ENCODE measurements at regions not wholly inside any gene's neighbourhood (a gene's known extent, or its start where the extent isn't known, plus 50 kb on each side); places are given as distances from the start of the nearest gene placed in this dataset.

DNA sequence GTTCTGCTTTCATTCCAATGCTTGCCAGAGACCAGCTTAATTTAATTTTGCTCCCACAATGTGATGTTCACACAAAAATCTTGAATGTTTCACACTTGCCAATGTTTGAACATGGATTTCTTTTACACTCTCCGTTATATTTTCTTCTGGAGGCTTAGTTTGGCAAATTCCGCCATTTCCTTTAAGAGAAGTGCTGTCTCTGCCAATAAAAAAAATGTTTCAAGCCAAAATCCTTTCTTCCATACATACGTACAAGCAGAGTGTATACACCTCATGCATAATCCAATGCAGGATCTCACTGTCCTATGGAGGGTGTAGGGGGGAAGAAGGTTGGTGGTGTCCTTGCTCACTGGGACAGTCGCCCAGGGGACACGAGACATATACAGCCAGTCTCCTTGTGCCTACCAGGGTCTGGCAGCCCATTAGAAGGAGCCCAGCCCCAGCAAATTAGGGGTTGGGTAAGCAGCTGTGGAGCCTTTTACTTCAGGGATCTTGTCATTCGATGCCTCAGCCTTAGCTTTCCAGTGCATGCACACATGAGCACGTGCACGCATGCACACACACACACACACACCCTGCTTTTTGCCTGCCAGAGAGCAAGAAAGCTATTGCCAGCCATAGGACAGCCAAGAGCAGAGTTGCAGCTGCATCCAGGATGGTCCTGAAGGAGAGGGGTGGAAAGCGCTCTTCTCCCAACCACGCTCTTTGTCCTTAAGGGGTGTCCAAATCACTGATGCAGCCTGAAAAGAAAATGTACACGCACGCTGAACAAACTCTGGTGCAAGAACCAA is 208.3 kb downstream of the FOXO1 start:
- Mint-ChIP-seq H3K27ac (no peak overlapping the region), H3K9me3 (peaks cover 2% of the 10 kb centered on the region), H3K4me3 (no peak overlapping the region), H3K4me1 (peaks cover 2% of the 10 kb centered on the region), H3K27me3 (no peaks in the 10 kb centered on the region), H3K36me3 (ENCODE audit: low read depth) (no peaks in the 10 kb centered on the region)
- no peak for DNase-seq
- POLR2A ChIA-PET, result interaction anchor here (0.5 kb wide), 1 partner anchor 10 kb away, joined by 3 read pairs; no protein-coding TSS in a partner anchor
- CTCF ChIA-PET, result interaction anchor here (1.0 to 1.4 kb wide), 4 partner anchors 9 to 185 kb away, joined by 3 to 4 read pairs (median 3); no protein-coding TSS in a partner anchor

DNA sequence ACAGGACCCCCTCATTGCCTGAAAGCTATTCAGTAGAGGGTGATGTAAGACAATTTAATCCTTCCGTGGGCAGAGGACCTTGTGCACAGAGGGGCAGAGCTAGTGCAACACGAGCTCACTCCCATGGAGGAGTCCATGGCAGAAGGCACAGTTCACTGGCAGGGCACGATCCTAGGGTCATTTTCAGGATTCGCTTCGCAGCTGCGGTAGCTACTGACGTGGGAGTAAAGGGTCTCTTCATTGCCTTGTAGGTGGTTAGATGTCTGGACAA is 207.8 kb downstream of the FOXO1 start:
- Mint-ChIP-seq H3K27ac (no peak overlapping the region), H3K9me3 (no peaks in the 10 kb centered on the region), H3K27me3 (no peaks in the 10 kb centered on the region), H3K4me3 (no peak overlapping the region), H3K4me1 (no peaks in the 10 kb centered on the region), H3K36me3 (ENCODE audit: low read depth) (no peaks in the 10 kb centered on the region)
- POLR2A ChIA-PET, result no interaction called here
- DNase-seq, result no peak
- CTCF ChIA-PET, result interaction anchor here (1.0 to 1.4 kb wide), 2 partner anchors 17 to 186 kb away, joined by 3 to 4 read pairs; no protein-coding TSS in a partner anchor

DNA sequence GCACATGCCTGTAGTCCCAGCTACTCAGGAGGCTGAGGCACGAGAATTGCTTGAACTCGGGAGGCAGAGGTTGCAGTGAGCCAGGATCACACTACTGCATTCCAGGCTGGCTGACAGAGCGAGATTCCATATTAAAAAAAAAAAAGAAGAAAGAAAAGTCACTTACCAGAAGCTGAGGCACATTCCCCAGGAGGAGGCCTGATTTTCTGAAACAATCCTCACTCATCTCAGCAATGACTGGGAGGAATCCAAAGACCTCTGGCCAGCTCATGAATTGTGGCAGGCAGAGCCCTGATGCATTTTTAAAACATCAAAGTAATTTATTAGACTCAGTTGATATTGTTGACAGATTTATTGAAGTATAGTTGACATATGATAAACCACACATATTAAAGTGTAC is 206.3 kb downstream of the FOXO1 start:
- no peaks in the 10 kb centered on the region for H3K4me1 Mint-ChIP-seq
- H3K27me3 Mint-ChIP-seq, result no peaks in the 10 kb centered on the region
- POLR2A ChIA-PET, result interaction anchor here (0.7 kb wide), 1 partner anchor 225 kb away, joined by 3 read pairs; no protein-coding TSS in a partner anchor
- no peak overlapping the region for H3K4me3 Mint-ChIP-seq
- no peaks in the 10 kb centered on the region for H3K9me3 Mint-ChIP-seq
- CTCF ChIA-PET, result interaction anchor here (1.3 to 1.7 kb wide), 2 partner anchors 11 to 54 kb away, joined by 4 read pairs; no protein-coding TSS in a partner anchor
- DNase-seq, result no peak
- H3K27ac Mint-ChIP-seq, result no peak overlapping the region
- no peaks in the 10 kb centered on the region for H3K36me3 Mint-ChIP-seq (ENCODE audit: low read depth)

- Mint-ChIP-seq H3K4me3 (no peak overlapping the region), H3K27ac (no peak overlapping the region), H3K36me3 (ENCODE audit: low read depth) (peaks cover 2% of the 10 kb centered on the region), H3K27me3 (no peaks in the 10 kb centered on the region), H3K9me3 (peaks cover 3% of the 10 kb centered on the region), H3K4me1 (no peaks in the 10 kb centered on the region)
- CTCF ChIA-PET, result interaction anchor here (1.9 kb wide), 1 partner anchor 11 kb away, joined by 5 read pairs; no protein-coding TSS in a partner anchor
- no peak for DNase-seq
- POLR2A ChIA-PET, result no interaction called here
Measured at GRCh38 chr13:40464337-40465014, 202.0 kb downstream of the FOXO1 start.

DNA sequence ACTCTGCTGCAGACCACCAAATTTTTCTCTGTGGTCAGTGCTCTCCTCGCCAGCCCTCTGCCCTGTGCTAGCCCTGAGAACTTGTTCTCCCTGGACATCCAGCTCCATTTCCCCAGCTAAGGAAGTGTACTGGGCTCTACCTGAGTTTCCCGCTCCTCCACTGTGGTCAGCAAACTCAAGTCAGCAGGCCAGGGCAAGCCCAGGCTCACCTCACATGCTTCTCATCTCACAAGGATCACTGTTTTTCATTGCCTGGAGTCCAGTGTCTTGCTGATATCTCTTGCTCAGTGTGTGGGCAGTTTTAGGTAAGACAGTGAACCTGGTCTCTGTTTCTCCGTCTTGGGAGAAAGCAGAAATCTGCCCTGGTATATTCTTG is 201.4 kb downstream of the FOXO1 start:
- no peaks in the 10 kb centered on the region for H3K27me3 Mint-ChIP-seq
- peaks cover 3% of the 10 kb centered on the region for H3K9me3 Mint-ChIP-seq
- no peaks in the 10 kb centered on the region for H3K4me1 Mint-ChIP-seq
- POLR2A ChIA-PET, result no interaction called here
- no peak overlapping the region for H3K27ac Mint-ChIP-seq
- no peak overlapping the region for H3K4me3 Mint-ChIP-seq
- DNase-seq, result no peak
- CTCF ChIA-PET, result interaction anchor here (1.9 kb wide), 1 partner anchor 11 kb away, joined by 5 read pairs; no protein-coding TSS in a partner anchor
- peaks cover 2% of the 10 kb centered on the region for H3K36me3 Mint-ChIP-seq (ENCODE audit: low read depth)

GRCh38 chr13:40466272-40466671 is 200.2 kb downstream of the FOXO1 start:
- no peak for DNase-seq
- H3K36me3 Mint-ChIP-seq (ENCODE audit: low read depth), result peaks cover 2% of the 10 kb centered on the region
- CTCF ChIA-PET, result interaction anchor here (1.0 to 1.4 kb wide), 3 partner anchors 9 to 52 kb away, joined by 3 read pairs; no protein-coding TSS in a partner anchor
- peaks cover 4% of the 10 kb centered on the region for H3K9me3 Mint-ChIP-seq
- H3K27ac Mint-ChIP-seq, result no peak overlapping the region
- no peaks in the 10 kb centered on the region for H3K27me3 Mint-ChIP-seq
- POLR2A ChIA-PET, result no interaction called here
- H3K4me1 Mint-ChIP-seq, result no peaks in the 10 kb centered on the region
- no peak overlapping the region for H3K4me3 Mint-ChIP-seq

DNA sequence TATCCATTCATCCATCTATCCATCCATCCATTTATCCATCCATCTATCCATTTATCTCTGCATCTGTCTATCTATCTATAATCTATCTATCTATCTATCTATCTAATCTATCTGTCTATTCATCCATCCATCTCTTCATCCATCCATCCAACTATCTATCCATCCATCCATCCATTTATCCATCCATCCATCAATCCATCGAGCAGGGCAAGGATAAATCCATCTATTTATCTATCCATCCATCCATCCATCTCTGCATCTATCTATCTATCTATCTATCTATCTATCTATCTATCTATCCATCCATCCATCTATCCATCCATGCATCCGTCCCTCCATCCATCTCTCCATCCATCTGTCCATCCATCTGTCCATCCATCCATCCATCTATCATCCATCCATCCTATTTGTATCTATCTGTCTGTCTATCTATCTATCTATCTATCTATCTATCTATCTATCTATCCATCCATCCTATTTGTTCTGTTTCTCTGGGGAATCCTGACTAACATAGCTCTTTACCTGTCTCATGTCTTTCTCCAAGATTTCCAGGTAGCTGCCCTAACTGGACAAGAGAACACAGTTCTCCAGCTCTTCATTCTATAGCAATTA is 198.1 kb downstream of the FOXO1 start:
- H3K36me3 Mint-ChIP-seq (ENCODE audit: low read depth), result peaks cover 2% of the 10 kb centered on the region
- DNase-seq, result no peak
- no peaks in the 10 kb centered on the region for H3K4me1 Mint-ChIP-seq
- H3K27me3 Mint-ChIP-seq, result no peaks in the 10 kb centered on the region
- H3K4me3 Mint-ChIP-seq, result no peak overlapping the region
- CTCF ChIA-PET, result interaction anchor here (0.7 to 1.9 kb wide), 2 partner anchors 21 to 24 kb away, joined by 3 to 4 read pairs; no protein-coding TSS in a partner anchor
- no peak overlapping the region for H3K27ac Mint-ChIP-seq
- POLR2A ChIA-PET, result interaction anchor here (0.8 kb wide), 1 partner anchor 10 kb away, joined by 3 read pairs; no protein-coding TSS in a partner anchor
- H3K9me3 Mint-ChIP-seq, result peaks cover 6% of the 10 kb centered on the region

GRCh38 chr13:40469581-40470310 is 196.7 kb downstream of the FOXO1 start:
- Mint-ChIP-seq H3K4me3 (no peak overlapping the region), H3K27ac (no peak overlapping the region), H3K36me3 (ENCODE audit: low read depth) (peaks cover 2% of the 10 kb centered on the region), H3K4me1 (peaks cover 1% of the 10 kb centered on the region), H3K9me3 (peaks cover 7% of the 10 kb centered on the region), H3K27me3 (no peaks in the 10 kb centered on the region)
- CTCF ChIA-PET, result interaction anchor here (1.2 to 1.7 kb wide), 3 partner anchors 12 to 21 kb away, joined by 3 to 4 read pairs (median 3); no protein-coding TSS in a partner anchor
- POLR2A ChIA-PET, result no interaction called here
- DNase-seq, result no peak

- Mint-ChIP-seq H3K4me3 (no peak overlapping the region), H3K9me3 (peaks cover 9% of the 10 kb centered on the region), H3K36me3 (ENCODE audit: low read depth) (peaks cover 2% of the 10 kb centered on the region), H3K4me1 (peaks cover 1% of the 10 kb centered on the region), H3K27me3 (no peaks in the 10 kb centered on the region), H3K27ac (no peak overlapping the region)
- DNase-seq, result no peak
- ChIA-PET CTCF (interaction anchor here (1.1 to 1.7 kb wide), 3 partner anchors 11 to 20 kb away, joined by 3 to 4 read pairs (median 4); no protein-coding TSS in a partner anchor), POLR2A (no interaction called here)
Measured at GRCh38 chr13:40470660-40471059, 195.8 kb downstream of the FOXO1 start.

- Mint-ChIP-seq H3K27ac (peak overlapping the region; percentile 51), H3K36me3 (ENCODE audit: low read depth) (no peaks in the 10 kb centered on the region), H3K27me3 (no peaks in the 10 kb centered on the region), H3K4me1 (peaks cover 1% of the 10 kb centered on the region), H3K4me3 (no peak overlapping the region), H3K9me3 (peaks cover 9% of the 10 kb centered on the region)
- POLR2A ChIA-PET, result no interaction called here
- no peak for DNase-seq
- CTCF ChIA-PET, result interaction anchor here (1.1 to 1.7 kb wide), 3 partner anchors 11 to 19 kb away, joined by 3 to 4 read pairs (median 4); no protein-coding TSS in a partner anchor
Measured at GRCh38 chr13:40471076-40471475, 195.4 kb downstream of the FOXO1 start.

GRCh38 chr13:40471911-40472310 is 194.5 kb downstream of the FOXO1 start:
- Mint-ChIP-seq H3K36me3 (ENCODE audit: low read depth) (no peaks in the 10 kb centered on the region), H3K27ac (no peak overlapping the region), H3K4me1 (peaks cover 1% of the 10 kb centered on the region), H3K4me3 (no peak overlapping the region), H3K9me3 (peaks cover 9% of the 10 kb centered on the region), H3K27me3 (no peaks in the 10 kb centered on the region)
- ChIA-PET CTCF (no interaction called here), POLR2A (no interaction called here)
- DNase-seq, result no peak

- no peak for DNase-seq
- Mint-ChIP-seq H3K9me3 (peaks cover 9% of the 10 kb centered on the region), H3K4me1 (peaks cover 1% of the 10 kb centered on the region), H3K36me3 (ENCODE audit: low read depth) (no peaks in the 10 kb centered on the region), H3K4me3 (no peak overlapping the region), H3K27ac (no peak overlapping the region), H3K27me3 (no peaks in the 10 kb centered on the region)
- ChIA-PET CTCF (interaction anchor here (1.1 to 1.3 kb wide), 2 partner anchors 10 to 11 kb away, joined by 3 read pairs; no protein-coding TSS in a partner anchor), POLR2A (no interaction called here)
Measured at GRCh38 chr13:40472427-40473220, 193.8 kb downstream of the FOXO1 start.
